ENCODE measurements at regions not wholly inside any gene's neighbourhood (a gene's known extent, or its start where the extent isn't known, plus 50 kb on each side); places are given as distances from the start of the nearest gene placed in this dataset.

DNA sequence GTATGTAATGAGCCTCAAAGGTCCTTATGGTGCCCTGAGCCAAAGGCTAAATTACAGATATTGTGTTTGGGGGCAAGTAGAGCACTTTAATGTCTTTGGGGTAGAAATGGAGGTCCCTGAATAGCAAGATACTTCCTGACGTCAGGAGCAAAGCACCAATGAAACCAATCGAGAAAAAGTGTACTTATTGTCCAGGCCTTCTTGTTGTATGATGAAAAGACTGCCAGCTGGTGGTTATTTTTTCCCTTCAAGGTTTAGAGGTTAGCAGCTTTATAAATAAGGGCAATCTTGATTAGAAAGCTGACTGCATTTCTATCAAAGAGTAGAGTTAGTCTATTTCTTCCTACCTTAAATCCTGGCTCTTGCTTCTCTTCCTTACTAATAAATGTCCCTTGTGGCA is 76.1 kb upstream of the HSF2 start:
- no peak for DNase-seq

- no peak for DNase-seq
Measured at GRCh38 chr6:122330315-122330714, 69.1 kb upstream of the HSF2 start.

- DNase-seq = no peak
Measured at GRCh38 chr6:122337645-122338044, 61.8 kb upstream of the HSF2 start.

- DNase-seq = no peak
Measured at GRCh38 chr6:122339661-122340060, 59.8 kb upstream of the HSF2 start.

DNA sequence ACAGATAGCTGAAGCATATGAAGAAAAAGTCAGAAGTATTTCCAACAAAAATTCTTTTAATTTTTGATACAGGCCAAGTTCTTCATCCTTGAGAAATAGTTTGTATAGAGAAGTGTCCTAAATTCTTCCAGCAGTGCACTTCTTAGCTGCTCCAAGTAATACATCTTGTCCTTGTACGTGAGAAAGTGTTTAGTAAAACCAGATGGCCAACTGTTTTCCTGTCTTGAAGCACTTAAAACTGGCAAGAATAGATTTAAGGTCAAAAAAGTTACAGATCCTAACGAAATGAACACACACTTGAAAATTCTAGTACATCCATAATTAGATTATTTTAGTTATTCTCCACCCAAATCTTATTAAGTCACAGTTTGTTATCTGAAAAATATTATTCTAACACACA is 52.2 kb upstream of the HSF2 start:
- no peak for DNase-seq

DNA sequence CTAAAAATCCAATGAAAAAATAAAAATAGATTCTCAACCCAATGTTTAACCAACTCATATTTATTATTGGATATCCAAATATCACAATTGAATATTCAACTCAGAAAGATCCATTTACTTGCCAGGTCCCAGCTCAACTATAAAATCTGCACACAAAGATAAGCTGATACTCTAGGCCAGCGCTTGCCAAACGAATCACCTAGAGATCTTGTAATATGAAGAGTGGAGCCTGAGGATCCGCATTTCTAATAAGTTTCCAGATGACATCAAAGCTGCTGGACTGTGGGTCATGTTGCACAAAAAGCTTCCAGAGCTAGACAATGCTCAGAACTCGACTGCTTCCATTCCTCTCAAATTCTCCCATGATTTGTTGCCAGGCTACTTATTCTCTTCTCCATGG is 51.7 kb upstream of the HSF2 start:
- no peak for DNase-seq
